Vagina (tissue), 2 donors: ENCODE measurements at regions not wholly inside any gene's neighbourhood (a gene's known extent, or its start where the extent isn't known, plus 50 kb on each side); places are given as distances from the start of the nearest gene placed in this dataset.

Experiments
- CTCF ChIP-seq, 3 experiments: fragments of 450-650 bp in 2 of 3; fragments of 200-600 bp in 1 of 3; sonication (generic) in 1 of 3; IDR thresholded peaks; one replicate each; pipeline ENCODE4 v1.5.1; 2017 to 2019; ENCODE audit warnings: antibody characterized with exemption in 3 of 3, mild to moderate bottlenecking in 2 of 3, moderate library complexity in 2 of 3
- POLR2A ChIP-seq, 2 donors: fragments of 450-650 bp; IDR thresholded peaks; one replicate each; pipeline ENCODE4 v1.6.1; 2017; ENCODE audit warnings: antibody characterized with exemption in 2 of 2, mild to moderate bottlenecking in 2 of 2, moderate library complexity in 2 of 2
- POLR2AphosphoS5 ChIP-seq, 2 donors: sonication (generic); formaldehyde crosslinking; IDR thresholded peaks; one replicate each; pipeline ENCODE4 v1.9.0; 2017; ENCODE audit warnings: antibody characterized with exemption in 2 of 2, mild to moderate bottlenecking in 2 of 2, low read depth in 1 of 2; ENCODE audit not compliant: insufficient read depth in 1 of 2

- no peak for TF ChIP-seq CTCF (IDR thresholded peaks at IDR 0.05)
- TF ChIP-seq POLR2AphosphoS5 (IDR thresholded peaks at IDR 0.05; ENCODE audit: insufficient read depth in 1 of 2, low read depth in 1 of 2) = no peak
- TF ChIP-seq POLR2A (IDR thresholded peaks at IDR 0.05) = no peak
Measured at GRCh38 chr11:130645843-130646197, 197.4 kb downstream of the ADAMTS15 start.
